ENCODE measurements at regions not wholly inside any gene's neighbourhood (a gene's known extent, or its start where the extent isn't known, plus 50 kb on each side); places are given as distances from the start of the nearest gene placed in this dataset.

DNA sequence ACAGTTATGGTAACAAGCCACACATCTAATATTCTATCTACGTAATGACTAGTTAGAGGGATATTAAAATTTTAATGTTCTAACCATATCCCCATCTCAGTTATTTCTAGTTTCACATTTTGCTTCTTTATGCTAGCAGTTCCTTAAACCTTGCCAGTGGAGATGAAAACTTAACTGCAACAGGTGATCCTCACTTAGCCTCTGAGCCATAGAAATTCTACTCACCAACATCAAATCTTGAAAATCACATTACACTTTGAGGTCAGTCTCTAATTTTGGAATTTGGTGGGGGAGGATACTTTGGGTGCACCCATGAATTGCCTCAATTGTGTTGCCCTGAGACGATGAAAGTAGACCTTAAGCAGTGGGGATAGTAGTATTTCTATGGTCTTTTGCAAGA lies 256.4 kb downstream of the GATA3 start:
- Mint-ChIP-seq H3K4me3 (ENCODE audit: low read depth) (no peak overlapping the region), H3K9me3 (ENCODE audit: low read depth) (no peaks in the 10 kb centered on the region), H3K4me1 (ENCODE audit: low read depth) (no peaks in the 10 kb centered on the region), H3K27ac (no peak overlapping the region), H3K36me3 (ENCODE audit: insufficient read depth) (no peaks in the 10 kb centered on the region), H3K27me3 (peaks cover 66% of the 10 kb centered on the region)
- TF ChIP-seq, protein P1, sequence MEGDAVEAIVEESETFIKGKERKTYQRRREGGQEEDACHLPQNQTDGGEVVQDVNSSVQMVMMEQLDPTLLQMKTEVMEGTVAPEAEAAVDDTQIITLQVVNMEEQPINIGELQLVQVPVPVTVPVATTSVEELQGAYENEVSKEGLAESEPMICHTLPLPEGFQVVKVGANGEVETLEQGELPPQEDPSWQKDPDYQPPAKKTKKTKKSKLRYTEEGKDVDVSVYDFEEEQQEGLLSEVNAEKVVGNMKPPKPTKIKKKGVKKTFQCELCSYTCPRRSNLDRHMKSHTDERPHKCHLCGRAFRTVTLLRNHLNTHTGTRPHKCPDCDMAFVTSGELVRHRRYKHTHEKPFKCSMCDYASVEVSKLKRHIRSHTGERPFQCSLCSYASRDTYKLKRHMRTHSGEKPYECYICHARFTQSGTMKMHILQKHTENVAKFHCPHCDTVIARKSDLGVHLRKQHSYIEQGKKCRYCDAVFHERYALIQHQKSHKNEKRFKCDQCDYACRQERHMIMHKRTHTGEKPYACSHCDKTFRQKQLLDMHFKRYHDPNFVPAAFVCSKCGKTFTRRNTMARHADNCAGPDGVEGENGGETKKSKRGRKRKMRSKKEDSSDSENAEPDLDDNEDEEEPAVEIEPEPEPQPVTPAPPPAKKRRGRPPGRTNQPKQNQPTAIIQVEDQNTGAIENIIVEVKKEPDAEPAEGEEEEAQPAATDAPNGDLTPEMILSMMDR (IDR thresholded peaks at IDR 0.05; ENCODE audit: unreplicated experiment) = no peak
- DNase-seq (ENCODE audit: low spot score, unreplicated experiment) = no peak

DNA sequence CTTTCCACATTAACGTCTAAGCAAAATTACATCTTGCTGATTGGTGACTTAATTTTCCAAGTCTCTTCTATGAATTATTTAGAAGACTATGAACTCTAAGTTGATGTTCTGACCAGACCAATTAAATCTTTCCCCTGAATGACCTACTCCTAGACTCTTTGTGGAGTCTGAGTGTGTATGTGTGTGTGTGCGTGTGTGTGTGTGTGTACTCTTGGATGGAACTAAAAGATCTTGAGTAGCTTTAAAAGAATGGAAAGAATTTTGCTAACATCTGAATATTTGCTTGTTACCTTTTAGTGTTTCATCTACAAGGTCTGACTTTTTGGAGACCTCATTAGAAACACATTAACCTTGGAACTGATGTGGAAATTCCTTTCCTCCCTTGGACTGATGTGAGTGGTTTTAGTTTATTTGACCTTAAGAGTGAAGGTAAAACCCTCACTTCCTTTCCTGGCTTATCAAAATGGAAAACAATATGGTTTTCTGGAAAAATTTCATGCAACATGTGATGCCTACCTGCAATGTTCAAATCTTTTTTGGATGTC lies 257.1 kb downstream of the GATA3 start:
- H3K4me3 Mint-ChIP-seq (ENCODE audit: low read depth) = no peak overlapping the region
- H3K4me1 Mint-ChIP-seq (ENCODE audit: low read depth) = no peaks in the 10 kb centered on the region
- no peak overlapping the region for H3K27ac Mint-ChIP-seq
- no peaks in the 10 kb centered on the region for H3K36me3 Mint-ChIP-seq (ENCODE audit: insufficient read depth)
- H3K27me3 Mint-ChIP-seq = peaks cover 66% of the 10 kb centered on the region
- TF ChIP-seq, protein P1 (IDR thresholded peaks at IDR 0.05; ENCODE audit: unreplicated experiment) = no peak
- DNase-seq (ENCODE audit: low spot score, unreplicated experiment) = no peak
- no peaks in the 10 kb centered on the region for H3K9me3 Mint-ChIP-seq (ENCODE audit: low read depth)

DNA sequence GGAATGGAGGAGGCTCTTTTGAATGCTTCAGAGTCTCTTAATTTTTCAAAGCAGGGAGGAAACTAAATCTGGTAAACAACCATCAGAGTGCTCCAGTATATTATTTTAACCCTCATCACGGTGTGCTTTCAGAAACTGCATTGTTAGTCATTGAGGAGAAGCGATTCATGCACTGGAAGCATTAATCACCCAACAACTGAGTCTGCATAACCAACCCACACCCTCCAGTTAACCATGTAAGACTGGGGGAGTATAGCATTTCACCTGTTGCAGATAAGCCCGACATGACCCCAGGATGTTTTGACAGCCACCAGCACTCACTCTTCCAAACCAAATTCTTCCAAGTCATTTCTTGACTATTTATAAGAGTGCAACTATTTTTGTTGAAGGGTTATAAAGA lies 257.6 kb downstream of the GATA3 start:
- peaks cover 64% of the 10 kb centered on the region for H3K27me3 Mint-ChIP-seq
- H3K36me3 Mint-ChIP-seq (ENCODE audit: insufficient read depth) = no peaks in the 10 kb centered on the region
- H3K9me3 Mint-ChIP-seq (ENCODE audit: low read depth) = no peaks in the 10 kb centered on the region
- DNase-seq (ENCODE audit: low spot score, unreplicated experiment) = no peak
- no peak overlapping the region for H3K27ac Mint-ChIP-seq
- no peaks in the 10 kb centered on the region for H3K4me1 Mint-ChIP-seq (ENCODE audit: low read depth)
- TF ChIP-seq, protein P1 (IDR thresholded peaks at IDR 0.05; ENCODE audit: unreplicated experiment) = no peak
- H3K4me3 Mint-ChIP-seq (ENCODE audit: low read depth) = no peak overlapping the region

DNA sequence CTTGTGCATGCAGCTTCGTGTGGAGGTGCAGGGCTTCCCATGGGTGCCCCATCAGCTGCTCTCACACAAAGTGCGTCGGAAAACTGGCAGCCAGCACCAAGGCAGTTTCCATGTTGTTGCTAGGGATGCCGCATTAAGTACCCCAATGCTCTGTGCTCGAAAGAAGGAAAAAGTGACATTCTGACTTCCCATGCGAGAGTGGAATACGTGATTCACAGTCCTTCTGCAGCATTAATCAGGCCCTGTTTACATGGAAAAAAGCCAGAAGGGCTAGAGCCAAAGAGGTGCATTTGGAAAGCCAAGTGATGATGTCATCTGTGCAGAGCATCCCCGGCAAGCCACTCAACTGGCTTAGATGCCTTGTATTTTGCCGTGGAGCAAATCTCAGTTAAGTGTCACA lies 258.3 kb downstream of the GATA3 start:
- Mint-ChIP-seq H3K27ac (no peak overlapping the region), H3K36me3 (ENCODE audit: insufficient read depth) (no peaks in the 10 kb centered on the region), H3K4me3 (ENCODE audit: low read depth) (no peak overlapping the region), H3K9me3 (ENCODE audit: low read depth) (no peaks in the 10 kb centered on the region), H3K4me1 (ENCODE audit: low read depth) (no peaks in the 10 kb centered on the region), H3K27me3 (peaks cover 58% of the 10 kb centered on the region)
- TF ChIP-seq, protein P1 (IDR thresholded peaks at IDR 0.05; ENCODE audit: unreplicated experiment) = no peak
- DNase-seq (ENCODE audit: low spot score, unreplicated experiment) = no peak

DNA sequence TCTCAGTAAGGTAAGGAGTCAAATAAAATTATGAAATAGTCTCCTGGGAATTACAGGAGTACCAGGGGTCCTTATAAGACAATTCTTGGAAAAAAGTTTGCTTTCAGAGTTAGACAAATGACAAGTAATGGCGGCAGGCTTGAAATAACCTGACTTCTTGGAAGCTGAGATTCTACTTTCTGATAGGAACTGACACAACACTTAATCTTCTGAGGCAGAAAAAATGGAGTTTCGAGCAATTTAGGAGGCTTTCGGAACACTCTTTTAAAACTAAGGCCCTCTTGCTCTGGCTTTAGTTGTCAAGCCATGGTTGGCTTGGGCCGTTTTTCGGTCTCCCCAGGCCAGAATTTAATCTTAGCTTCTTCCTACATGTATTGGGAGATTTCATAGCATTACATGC lies 260.0 kb downstream of the GATA3 start:
- no peak for DNase-seq (ENCODE audit: low spot score, unreplicated experiment)
- Mint-ChIP-seq H3K27me3 (peaks cover 50% of the 10 kb centered on the region), H3K36me3 (ENCODE audit: insufficient read depth) (no peaks in the 10 kb centered on the region), H3K4me1 (ENCODE audit: low read depth) (no peaks in the 10 kb centered on the region), H3K27ac (no peak overlapping the region), H3K4me3 (ENCODE audit: low read depth) (no peak overlapping the region), H3K9me3 (ENCODE audit: low read depth) (no peaks in the 10 kb centered on the region)
- TF ChIP-seq, protein P1 (IDR thresholded peaks at IDR 0.05; ENCODE audit: unreplicated experiment) = no peak

Data from progenitor cell of endocrine pancreas (in vitro differentiated cells).